ENCODE measurements at regions not wholly inside any gene's neighbourhood (a gene's known extent, or its start where the extent isn't known, plus 50 kb on each side); places are given as distances from the start of the nearest gene placed in this dataset.

DNA sequence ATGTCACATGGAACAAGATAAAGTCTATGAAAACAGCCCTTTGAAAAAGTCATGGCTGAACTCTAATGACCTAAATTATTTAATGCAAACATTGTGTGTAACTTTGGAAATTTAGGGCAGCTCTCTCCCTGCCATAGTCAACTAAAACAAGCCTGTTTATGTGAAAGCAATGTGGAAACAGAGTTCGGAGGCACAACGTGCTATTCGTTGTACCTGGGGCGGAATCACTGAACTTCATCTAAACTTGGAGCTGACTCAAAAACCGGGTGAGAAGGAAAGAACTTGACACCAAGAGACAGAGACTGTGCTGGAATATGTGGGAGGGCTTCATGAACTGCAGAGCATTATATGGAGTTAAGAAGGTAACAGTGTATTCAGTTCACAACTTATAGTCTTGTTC, 764.9 kb upstream of the GOLIM4 start:
- H3K36me3 Mint-ChIP-seq (ENCODE audit: low read depth), result no peaks in the 10 kb centered on the region
- H3K9me3 Mint-ChIP-seq, result peaks cover 10% of the 10 kb centered on the region
- H3K27me3 Mint-ChIP-seq, result no peaks in the 10 kb centered on the region
- no peak overlapping the region for H3K27ac Mint-ChIP-seq
- CTCF ChIA-PET, result no interaction called here
- TF ChIP-seq, protein P1, sequence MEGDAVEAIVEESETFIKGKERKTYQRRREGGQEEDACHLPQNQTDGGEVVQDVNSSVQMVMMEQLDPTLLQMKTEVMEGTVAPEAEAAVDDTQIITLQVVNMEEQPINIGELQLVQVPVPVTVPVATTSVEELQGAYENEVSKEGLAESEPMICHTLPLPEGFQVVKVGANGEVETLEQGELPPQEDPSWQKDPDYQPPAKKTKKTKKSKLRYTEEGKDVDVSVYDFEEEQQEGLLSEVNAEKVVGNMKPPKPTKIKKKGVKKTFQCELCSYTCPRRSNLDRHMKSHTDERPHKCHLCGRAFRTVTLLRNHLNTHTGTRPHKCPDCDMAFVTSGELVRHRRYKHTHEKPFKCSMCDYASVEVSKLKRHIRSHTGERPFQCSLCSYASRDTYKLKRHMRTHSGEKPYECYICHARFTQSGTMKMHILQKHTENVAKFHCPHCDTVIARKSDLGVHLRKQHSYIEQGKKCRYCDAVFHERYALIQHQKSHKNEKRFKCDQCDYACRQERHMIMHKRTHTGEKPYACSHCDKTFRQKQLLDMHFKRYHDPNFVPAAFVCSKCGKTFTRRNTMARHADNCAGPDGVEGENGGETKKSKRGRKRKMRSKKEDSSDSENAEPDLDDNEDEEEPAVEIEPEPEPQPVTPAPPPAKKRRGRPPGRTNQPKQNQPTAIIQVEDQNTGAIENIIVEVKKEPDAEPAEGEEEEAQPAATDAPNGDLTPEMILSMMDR (IDR thresholded peaks at IDR 0.05), result no peak
- DNase-seq, result no peak
- H3K4me1 Mint-ChIP-seq, result no peaks in the 10 kb centered on the region
- H3K4me3 Mint-ChIP-seq, result no peak overlapping the region
- intact Hi-C loops (cut with micrococcal nuclease), result loop anchor here (10.0 kb wide), 1 partner anchor 284 kb away; no protein-coding TSS in a partner anchor
- POLR2A ChIA-PET, result no interaction called here
- ATAC-seq (ENCODE audit: low read depth), result no peak

DNA sequence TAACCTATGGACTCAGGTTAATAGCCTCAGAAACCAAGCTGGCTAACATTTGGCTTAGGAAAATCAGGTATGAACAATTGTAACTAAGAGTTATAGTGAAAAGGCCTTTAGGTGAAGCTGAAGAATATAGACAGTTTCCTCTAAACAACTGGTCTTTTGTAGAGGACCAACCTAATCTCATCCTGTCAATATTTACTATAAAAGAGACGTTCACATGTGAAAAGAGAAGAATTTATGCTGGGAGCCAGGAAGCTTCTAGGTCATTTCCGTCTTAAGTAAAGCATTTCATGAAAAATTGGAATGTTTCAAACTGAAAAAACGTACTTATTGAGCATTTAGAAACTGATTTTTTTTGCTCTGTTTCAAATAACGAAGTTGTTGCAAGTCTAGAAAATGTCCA, 764.3 kb upstream of the GOLIM4 start:
- intact Hi-C loops (cut with micrococcal nuclease), result loop anchor here (10.0 kb wide), 1 partner anchor 285 kb away; no protein-coding TSS in a partner anchor
- H3K4me3 Mint-ChIP-seq, result no peak overlapping the region
- CTCF ChIA-PET, result no interaction called here

DNA sequence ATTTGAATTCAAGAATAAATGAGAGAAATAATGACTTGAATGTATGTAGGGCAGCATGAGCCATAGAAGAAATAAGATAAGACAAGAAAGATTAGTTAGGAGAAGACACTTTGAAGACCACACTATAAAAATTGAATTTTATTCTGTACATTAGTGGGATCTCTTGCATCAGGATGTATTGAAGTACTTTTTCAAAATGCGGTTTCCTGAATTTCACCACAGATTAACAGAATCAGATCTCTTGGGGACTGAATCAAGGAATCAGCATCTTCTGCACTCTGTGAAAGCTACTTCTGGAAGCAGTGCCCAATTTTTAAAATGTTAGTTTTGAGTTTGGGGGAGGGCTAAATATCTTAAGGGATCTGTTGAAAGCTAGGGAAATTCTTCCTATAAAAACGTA, 763.9 kb upstream of the GOLIM4 start:
- TF ChIP-seq, protein P1 (IDR thresholded peaks at IDR 0.05), result no peak
- peaks cover 10% of the 10 kb centered on the region for H3K9me3 Mint-ChIP-seq
- DNase-seq, result no peak
- ATAC-seq (ENCODE audit: low read depth), result no peak
- no peak overlapping the region for H3K4me3 Mint-ChIP-seq
- ChIA-PET CTCF (no interaction called here), POLR2A (no interaction called here)
- intact Hi-C loops (cut with micrococcal nuclease), result no loop called here
- H3K27me3 Mint-ChIP-seq, result no peaks in the 10 kb centered on the region
- no peak overlapping the region for H3K27ac Mint-ChIP-seq
- no peaks in the 10 kb centered on the region for H3K4me1 Mint-ChIP-seq
- H3K36me3 Mint-ChIP-seq (ENCODE audit: low read depth), result no peaks in the 10 kb centered on the region

More for the DNA sequence above, 764.3 kb upstream of the GOLIM4 start:
- Mint-ChIP-seq H3K27me3 (no peaks in the 10 kb centered on the region), H3K9me3 (peaks cover 10% of the 10 kb centered on the region), H3K4me1 (no peaks in the 10 kb centered on the region), H3K27ac (no peak overlapping the region), H3K36me3 (ENCODE audit: low read depth) (no peaks in the 10 kb centered on the region)
- DNase-seq, result no peak
- ATAC-seq (ENCODE audit: low read depth), result no peak
- TF ChIP-seq, protein P1 (IDR thresholded peaks at IDR 0.05), result no peak
- POLR2A ChIA-PET, result no interaction called here

DNA sequence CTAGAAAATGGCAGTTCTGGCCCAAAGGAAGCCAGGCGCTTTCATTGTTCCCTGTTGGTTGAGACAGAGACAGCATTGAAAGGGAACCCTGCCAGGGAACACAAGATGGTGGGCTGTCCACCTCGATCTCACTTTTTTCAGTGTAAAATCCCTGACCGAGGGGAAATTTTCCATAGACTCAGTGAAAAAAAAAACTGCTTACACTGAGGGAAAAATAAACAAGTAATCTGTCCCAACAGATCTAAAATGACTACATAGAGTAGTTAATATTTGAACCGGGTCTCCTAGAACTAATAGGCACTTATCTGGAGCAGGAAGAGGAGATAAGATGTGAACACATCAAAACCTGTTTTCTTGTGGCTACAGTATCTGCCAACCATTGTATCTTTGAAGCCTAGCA, 763.4 kb upstream of the GOLIM4 start:
- Mint-ChIP-seq H3K4me3 (no peak overlapping the region), H3K36me3 (ENCODE audit: low read depth) (no peaks in the 10 kb centered on the region), H3K27ac (no peak overlapping the region), H3K4me1 (no peaks in the 10 kb centered on the region), H3K9me3 (peaks cover 10% of the 10 kb centered on the region), H3K27me3 (no peaks in the 10 kb centered on the region)
- ATAC-seq (ENCODE audit: low read depth) (no peak), DNase-seq (no peak)
- intact Hi-C loops (cut with micrococcal nuclease), result no loop called here
- TF ChIP-seq, protein P1 (IDR thresholded peaks at IDR 0.05), result no peak
- ChIA-PET POLR2A (no interaction called here), CTCF (no interaction called here)

DNA sequence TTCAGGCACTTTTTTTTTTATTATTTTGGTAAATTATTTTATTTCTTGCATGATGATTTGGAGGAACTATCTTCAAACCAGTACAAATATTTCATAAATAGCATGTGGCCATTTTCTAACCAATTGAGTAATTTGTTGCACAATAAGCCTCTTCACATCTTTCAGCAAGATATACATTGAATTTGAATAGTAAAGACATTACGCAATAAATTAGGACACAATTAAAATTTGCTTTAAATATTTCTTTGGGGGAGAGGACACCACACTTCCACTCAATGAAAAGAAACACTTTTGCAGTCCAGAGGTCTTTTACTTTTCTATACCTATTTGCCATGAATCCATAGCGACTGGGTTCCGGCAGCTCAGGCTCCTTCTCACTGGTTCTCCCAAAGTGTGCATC, 762.6 kb upstream of the GOLIM4 start:
- DNase-seq (no peak), ATAC-seq (ENCODE audit: low read depth) (no peak)
- Mint-ChIP-seq H3K27ac (no peak overlapping the region), H3K27me3 (no peaks in the 10 kb centered on the region), H3K9me3 (peaks cover 10% of the 10 kb centered on the region), H3K36me3 (ENCODE audit: low read depth) (no peaks in the 10 kb centered on the region), H3K4me3 (no peak overlapping the region), H3K4me1 (no peaks in the 10 kb centered on the region)
- POLR2A ChIA-PET, result no interaction called here
- TF ChIP-seq, protein P1 (IDR thresholded peaks at IDR 0.05), result no peak
- CTCF ChIA-PET, result no interaction called here
- intact Hi-C loops (cut with micrococcal nuclease), result no loop called here
